Liver (tissue), 8 donors: ENCODE measurements at regions not wholly inside any gene's neighbourhood (a gene's known extent, or its start where the extent isn't known, plus 50 kb on each side); places are given as distances from the start of the nearest gene placed in this dataset. TPM values are rescaled to one million over a fixed set of nuclear protein-coding genes. Genes with fewer than 3 reads are reported as not detected.

ENCODE experiments used
- DNase-seq: peaks from one replicate; pipeline ENCODE4 v3.0.0-alpha.2; 2017; ENCODE audit warnings: low spot score
- H3K27ac ChIP-seq, 2 donors: one replicate each; pipeline ENCODE4 v1.7.0; 2013; ENCODE audit warnings: inconsistent platforms in 2 of 2, low read length in 2 of 2, control low read depth in 1 of 2, low read depth in 1 of 2, mild to moderate bottlenecking in 1 of 2
- H3K27me3 ChIP-seq, 4 donors: one replicate each; pipeline versions ENCODE4 v1.6.1 to v1.7.0; 2013; ENCODE audit warnings: low read length in 3 of 4, inconsistent platforms in 1 of 4, mild to moderate bottlenecking in 1 of 4, moderate library complexity in 1 of 4; ENCODE audit not compliant: control insufficient read depth in 4 of 4, insufficient read depth in 4 of 4
- H3K36me3 ChIP-seq, 4 donors: one replicate each; pipeline versions ENCODE4 v1.6.1 to v1.7.0; 2013; ENCODE audit warnings: low read length in 3 of 4, mild to moderate bottlenecking in 3 of 4, low read depth in 1 of 4, moderate library complexity in 1 of 4; ENCODE audit not compliant: control insufficient read depth in 4 of 4, insufficient read depth in 3 of 4
- H3K4me1 ChIP-seq, 4 donors: one replicate each; pipeline versions ENCODE4 v1.6.1 to v1.7.0; 2013; ENCODE audit warnings: low read length in 3 of 4, mild to moderate bottlenecking in 3 of 4, moderate library complexity in 1 of 4; ENCODE audit not compliant: control insufficient read depth in 4 of 4, insufficient read depth in 4 of 4
- H3K4me3 ChIP-seq, 3 donors: one replicate each; pipeline versions ENCODE4 v1.6.1 to v1.7.0; 2013; ENCODE audit warnings: low read length in 3 of 3, control low read depth in 1 of 3, low read depth in 1 of 3, mild to moderate bottlenecking in 1 of 3
- H3K9ac ChIP-seq, 2 donors: one replicate each; pipeline ENCODE4 v1.7.0; 2013; ENCODE audit warnings: low read length in 2 of 2, mild to moderate bottlenecking in 2 of 2, moderate library complexity in 2 of 2, control low read depth in 1 of 2, low read depth in 1 of 2
- H3K9me3 ChIP-seq, 4 donors: one replicate each; pipeline versions ENCODE4 v1.6.1 to v1.7.0; 2013; ENCODE audit warnings: low read length in 3 of 4; ENCODE audit not compliant: control insufficient read depth in 4 of 4
- EGR1 ChIP-seq, 2 donors: IDR thresholded peaks; 2 replicates each; pipeline ENCODE4 v1.6.1; 2016 to 2018; ENCODE audit warnings: antibody characterized with exemption in 2 of 2, low read depth in 2 of 2
- FOXA1 ChIP-seq: IDR thresholded peaks from 2 replicates; pipeline ENCODE4 v1.6.1; 2016; ENCODE audit warnings: antibody characterized with exemption
- FOXA2 ChIP-seq: IDR thresholded peaks from 2 replicates; pipeline ENCODE4 v1.6.1; 2016; ENCODE audit warnings: antibody characterized with exemption
- GABPA ChIP-seq, 2 donors: IDR thresholded peaks in 1 of 2; conservative IDR thresholded peaks in 1 of 2; 2 replicates each; pipeline ENCODE4 v1.6.1; 2016; ENCODE audit warnings: antibody characterized with exemption in 2 of 2, mild to moderate bottlenecking in 1 of 2, moderate library complexity in 1 of 2
- JUND ChIP-seq, 2 donors: IDR thresholded peaks; 2 replicates each; pipeline ENCODE4 v1.6.1; 2016; ENCODE audit warnings: antibody characterized with exemption in 2 of 2
- NR2F2 ChIP-seq: IDR thresholded peaks from 2 replicates; pipeline ENCODE4 v1.6.1; 2016; ENCODE audit warnings: antibody characterized with exemption
- RAD21 ChIP-seq, 2 donors: IDR thresholded peaks; 2 replicates each; pipeline ENCODE4 v1.6.1; 2016; ENCODE audit warnings: antibody characterized with exemption in 2 of 2, mild to moderate bottlenecking in 2 of 2
- SP1 ChIP-seq: IDR thresholded peaks from 2 replicates; pipeline ENCODE4 v1.6.1; 2018; ENCODE audit warnings: antibody characterized with exemption, mild to moderate bottlenecking
- TAF1 ChIP-seq: conservative IDR thresholded peaks from 2 replicates; pipeline ENCODE4 v1.6.1; 2016; ENCODE audit warnings: antibody characterized with exemption, mild to moderate bottlenecking
- YY1 ChIP-seq: IDR thresholded peaks from 2 replicates; pipeline ENCODE4 v1.6.1; 2016; ENCODE audit warnings: antibody characterized with exemption, mild to moderate bottlenecking
- WGBS: extraction: QIAGEN DNeasy Blood & Tissue Kit; methylation state at CpG from one replicate; pipeline ENCODE4 v1.1.7; 2013; 5-methylcytosine and 5-hydroxymethylcytosine counted together
- small RNA-seq: library from RNA; depleted of rRNA; stranded (forward); fragments of <200 nt; gene quantifications from one replicate; pipeline ENCODE3, GENCODE V24; 2014
- TF ChIP-seq, protein P1 (sequence below): IDR thresholded peaks from 2 replicates; pipeline ENCODE4 v1.6.1; 2016; ENCODE audit warnings: antibody characterized with exemption
- donor health status: healthy.
- donor health status: healthy.
- donor health status: healthy.
- donor health status: healthy.

GRCh38 chr7:63113713-63114285 lies 884.9 kb upstream of the ZNF722 start:
- Histone ChIP-seq H3K27ac (no peak overlapping the region), H3K4me1 (no peaks in the 10 kb centered on the region), H3K4me3 (no peak overlapping the region), H3K27me3 (no peaks in the 10 kb centered on the region), H3K9ac (no peak overlapping the region), H3K9me3 (peaks cover 0 to 21% (median 8%) of the 10 kb centered on the region in 4 donors), H3K36me3 (no peaks in the 10 kb centered on the region)
- no peak for DNase-seq
- no peak for TF ChIP-seq FOXA2
- TF ChIP-seq YY1 = no peak
- TF ChIP-seq EGR1 (IDR thresholded peaks at IDR 0.05; ENCODE audit: low read depth in 2 of 2) = no peak
- WGBS = 72% methylated on average over 33 of the region's 33 CpGs

DNA sequence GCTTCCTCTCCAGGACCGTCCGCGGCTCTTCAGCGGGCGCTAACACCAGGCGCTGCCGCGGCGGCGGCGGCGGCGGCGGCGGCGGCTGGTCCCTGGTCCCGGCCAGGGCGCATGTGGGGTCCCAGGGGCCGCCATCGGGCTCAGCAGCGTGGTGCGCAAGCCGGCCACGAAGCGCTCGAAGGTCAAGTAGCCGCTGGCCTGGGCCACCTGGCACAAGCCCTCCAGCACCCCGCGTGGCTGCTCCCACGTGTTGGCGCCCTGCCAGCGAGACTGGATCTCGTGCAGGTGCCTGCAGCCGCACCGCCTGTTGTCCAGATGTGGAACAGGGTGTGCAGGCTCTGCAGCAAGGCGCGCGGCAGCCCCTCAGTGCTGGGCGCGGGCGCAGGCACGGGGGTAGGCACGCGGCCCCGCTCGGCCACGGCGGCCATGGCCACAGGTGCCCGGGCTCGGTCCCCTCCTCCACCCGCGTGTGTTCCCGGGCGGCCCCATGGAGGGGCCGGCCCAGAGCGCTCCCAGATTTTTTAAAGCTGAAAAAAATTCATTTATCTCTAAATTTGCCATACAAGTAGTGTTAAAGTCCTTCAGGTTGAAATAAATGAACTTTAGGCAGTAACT lies 884.2 kb upstream of the ZNF722 start:
- DNase-seq = no peak
- H3K27ac ChIP-seq = no peak overlapping the region
- TF ChIP-seq RAD21 (IDR thresholded peaks at IDR 0.05) (no peak), NR2F2 (no peak), FOXA1 (no peak), SP1 (no peak), TAF1 (no peak), GABPA (IDR thresholded peaks at IDR 0.05 in 1 of 2, conservative IDR thresholded peaks at IDR 0.05 in 1 of 2) (no peak), JUND (IDR thresholded peaks at IDR 0.05) (no peak)
- TF ChIP-seq, protein P1, sequence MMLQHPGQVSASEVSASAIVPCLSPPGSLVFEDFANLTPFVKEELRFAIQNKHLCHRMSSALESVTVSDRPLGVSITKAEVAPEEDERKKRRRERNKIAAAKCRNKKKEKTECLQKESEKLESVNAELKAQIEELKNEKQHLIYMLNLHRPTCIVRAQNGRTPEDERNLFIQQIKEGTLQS = no peak
- no peak overlapping the region for H3K9ac ChIP-seq
- peaks cover 0 to 21% (median 8%) of the 10 kb centered on the region in 4 donors for H3K9me3 ChIP-seq
- 62% methylated on average over 56 of the region's 56 CpGs for WGBS
- H3K36me3 ChIP-seq = no peaks in the 10 kb centered on the region
- no peaks in the 10 kb centered on the region for H3K27me3 ChIP-seq
- no peak overlapping the region for H3K4me3 ChIP-seq
- no peaks in the 10 kb centered on the region for H3K4me1 ChIP-seq

Small RNA genes lying in the stretch of these regions (small RNA-seq; reads per million reads assigned to genes)
- gene RNU6-417P = not detected
